Fibroblast of pulmonary artery (primary cell): ENCODE measurements at regions not wholly inside any gene's neighbourhood (a gene's known extent, or its start where the extent isn't known, plus 50 kb on each side); places are given as distances from the start of the nearest gene placed in this dataset.

Experiments used
- DNase-seq: peaks from one replicate; pipeline ENCODE4 v3.0.0-alpha.2; 2010; ENCODE audit warnings: low read depth
- H3K4me3 ChIP-seq: replicated peaks from 2 replicates; pipeline ENCODE4 v1.5.1; 2011; ENCODE audit warnings: low read depth, mild to moderate bottlenecking, control low read depth, low read length, moderate library complexity
- TF ChIP-seq, protein P1 (sequence below): IDR thresholded peaks from 2 replicates; pipeline ENCODE4 v1.5.1; 2011; ENCODE audit warnings: mild to moderate bottlenecking, control low read depth, low read length, inconsistent platforms; ENCODE audit errors: missing control alignments

DNA sequence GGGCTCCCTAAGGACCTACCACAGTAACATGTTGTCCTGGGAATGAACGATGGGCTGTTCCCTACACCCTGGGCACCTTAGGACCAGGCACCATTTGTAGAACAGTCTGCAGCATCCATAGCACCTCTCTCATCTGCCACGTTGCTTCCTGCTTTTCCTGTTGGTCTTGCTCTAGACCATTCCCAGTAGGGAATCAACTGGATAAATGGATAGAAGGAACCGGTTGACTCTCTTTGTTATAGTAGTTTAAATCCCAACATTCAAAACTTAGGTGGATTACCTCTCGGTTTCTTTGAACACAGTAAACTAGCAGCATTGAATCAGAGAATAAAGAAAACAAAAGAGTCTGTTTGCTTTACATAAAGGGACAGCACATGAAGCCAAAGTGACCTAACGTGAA, 159.1 kb downstream of the HS3ST3B1 start:
- DNase-seq: no peak
- TF ChIP-seq, protein P1, sequence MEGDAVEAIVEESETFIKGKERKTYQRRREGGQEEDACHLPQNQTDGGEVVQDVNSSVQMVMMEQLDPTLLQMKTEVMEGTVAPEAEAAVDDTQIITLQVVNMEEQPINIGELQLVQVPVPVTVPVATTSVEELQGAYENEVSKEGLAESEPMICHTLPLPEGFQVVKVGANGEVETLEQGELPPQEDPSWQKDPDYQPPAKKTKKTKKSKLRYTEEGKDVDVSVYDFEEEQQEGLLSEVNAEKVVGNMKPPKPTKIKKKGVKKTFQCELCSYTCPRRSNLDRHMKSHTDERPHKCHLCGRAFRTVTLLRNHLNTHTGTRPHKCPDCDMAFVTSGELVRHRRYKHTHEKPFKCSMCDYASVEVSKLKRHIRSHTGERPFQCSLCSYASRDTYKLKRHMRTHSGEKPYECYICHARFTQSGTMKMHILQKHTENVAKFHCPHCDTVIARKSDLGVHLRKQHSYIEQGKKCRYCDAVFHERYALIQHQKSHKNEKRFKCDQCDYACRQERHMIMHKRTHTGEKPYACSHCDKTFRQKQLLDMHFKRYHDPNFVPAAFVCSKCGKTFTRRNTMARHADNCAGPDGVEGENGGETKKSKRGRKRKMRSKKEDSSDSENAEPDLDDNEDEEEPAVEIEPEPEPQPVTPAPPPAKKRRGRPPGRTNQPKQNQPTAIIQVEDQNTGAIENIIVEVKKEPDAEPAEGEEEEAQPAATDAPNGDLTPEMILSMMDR: no peak
- H3K4me3 ChIP-seq: no peak overlapping the region

DNA sequence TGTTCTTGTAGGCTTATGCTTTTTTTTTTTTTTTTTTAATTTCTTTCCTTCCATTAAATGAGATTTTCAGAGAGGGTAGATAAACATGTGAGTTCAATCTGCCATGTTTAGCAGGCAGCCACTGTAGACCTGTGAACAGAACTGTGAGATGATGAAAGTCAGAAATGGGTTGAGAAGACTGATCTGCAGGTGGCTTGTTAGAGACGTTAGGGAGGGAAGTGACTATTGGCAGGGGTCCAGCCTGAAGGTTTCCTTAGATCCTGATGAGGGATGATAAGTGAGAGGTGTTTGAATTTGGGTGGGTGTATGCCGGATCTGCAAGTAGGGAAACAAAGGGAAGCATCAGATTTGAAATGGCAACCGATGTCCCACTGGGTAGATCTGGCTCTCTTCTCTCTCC, 157.8 kb downstream of the HS3ST3B1 start:
- no peak for DNase-seq
- TF ChIP-seq, protein P1: no peak
- no peak overlapping the region for H3K4me3 ChIP-seq

DNA sequence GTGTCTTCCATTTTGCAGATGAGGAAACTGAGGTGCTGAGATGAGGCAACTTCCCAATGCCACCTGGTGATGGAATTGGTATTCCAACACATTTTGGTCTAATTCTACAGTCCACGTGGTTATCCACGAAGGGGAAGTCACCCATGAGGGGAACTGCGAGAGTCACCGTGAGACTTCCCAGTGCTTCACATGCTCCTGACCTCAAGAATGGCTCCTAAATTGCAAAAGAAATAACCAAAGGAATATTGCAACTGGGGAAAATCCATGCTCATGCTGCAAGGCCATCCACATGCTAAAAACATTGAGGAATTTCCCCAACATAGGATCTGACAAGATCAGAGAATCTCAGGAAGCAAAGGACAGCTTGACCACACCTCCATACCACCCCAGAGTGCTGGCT, 153.9 kb downstream of the HS3ST3B1 start:
- TF ChIP-seq, protein P1: no peak
- DNase-seq: no peak
- H3K4me3 ChIP-seq: no peak overlapping the region

DNA sequence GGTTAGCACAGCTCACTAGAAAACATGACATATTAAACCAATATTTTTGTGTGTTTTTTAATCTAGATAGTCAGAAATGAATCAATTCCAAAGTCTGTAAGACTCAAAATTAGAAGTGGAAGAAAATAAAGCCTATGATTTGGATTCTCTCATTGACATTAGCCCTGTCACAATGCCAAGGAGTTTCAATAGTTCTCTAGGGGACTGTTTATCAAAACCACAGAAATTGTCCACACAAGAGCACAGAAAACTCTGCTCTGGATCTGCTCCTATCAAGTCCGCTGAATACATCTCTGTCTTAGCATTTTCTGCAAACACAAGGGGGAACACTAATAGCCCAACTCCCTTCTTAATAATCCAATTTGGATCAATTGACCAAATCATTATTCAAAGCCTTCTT, 152.0 kb downstream of the HS3ST3B1 start:
- TF ChIP-seq, protein P1: no peak
- DNase-seq: no peak
- H3K4me3 ChIP-seq: no peak overlapping the region

- H3K4me3 ChIP-seq: no peak overlapping the region
- TF ChIP-seq, protein P1: no peak
- DNase-seq: no peak
These were observed 150.9 kb downstream of the HS3ST3B1 start for GRCh38 chr17:14451729-14452191.

- TF ChIP-seq, protein P1: no peak
- no peak for DNase-seq
- H3K4me3 ChIP-seq: no peak overlapping the region
These were observed 147.9 kb downstream of the HS3ST3B1 start for GRCh38 chr17:14448818-14449217.

DNA sequence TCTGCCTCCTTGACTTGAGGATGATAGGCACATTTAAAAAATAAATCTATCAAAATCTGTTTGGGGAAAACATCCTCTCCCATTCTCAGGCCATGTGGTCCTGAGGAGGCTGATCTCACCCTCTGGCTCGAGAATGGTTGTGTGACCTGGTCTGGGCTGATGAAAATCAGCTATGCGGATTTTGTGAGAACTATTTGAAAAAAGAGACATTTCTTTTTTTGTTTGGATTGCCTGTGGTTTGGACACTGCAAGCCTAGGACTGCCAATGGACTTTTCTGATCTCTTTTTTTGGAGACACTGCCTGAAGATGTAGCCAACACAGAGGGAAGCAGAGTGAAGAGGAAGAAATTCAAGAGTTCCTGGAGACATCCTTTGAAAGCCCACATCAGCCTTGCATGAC, 145.9 kb downstream of the HS3ST3B1 start:
- TF ChIP-seq, protein P1: no peak
- no peak for DNase-seq
- H3K4me3 ChIP-seq: no peak overlapping the region
